HCT116 (cell line): ENCODE measurements at regions not wholly inside any gene's neighbourhood (a gene's known extent, or its start where the extent isn't known, plus 50 kb on each side); places are given as distances from the start of the nearest gene placed in this dataset.

Source experiments
- ATAC-seq: fragments of 200-7000 bp; cut with Tn5 transposase; 2 replicates; pipeline ENCODE4 v1.9.1; 2020; ENCODE audit warnings: mild to moderate bottlenecking, moderate library complexity
- BruUV-seq: library from RNA; stranded (reverse); fragments of 400-500 nt; replicated peaks from 2 replicates; lab custom pipeline; 2021; lab: Mats Ljungman, UMichigan
- CTCF ChIA-PET: fragments of 300-600 bp; sonication (Branson Sonifier 250); formaldehyde crosslinking; loops from one replicate; lab custom pipeline; 2021; ENCODE audit warnings: antibody characterized with exemption; lab: Charles Lee
- POLR2A ChIA-PET: fragments of 300-600, 350-600 bp; sonication (Branson Sonifier 250); formaldehyde crosslinking; loops from one replicate; lab custom pipeline; 2021; ENCODE audit warnings: antibody characterized with exemption; lab: Charles Lee
- RAD21 ChIA-PET, 2 experiments: fragments of 300-600 bp; sonication (Branson Sonifier 250); formaldehyde crosslinking; loops; one replicate each; lab custom pipeline; 2023; ENCODE audit warnings: low total read pairs in 2 of 2; ENCODE audit not compliant: uncharacterized antibody in 2 of 2, unreplicated experiment in 2 of 2, low non-redundant PET in 1 of 2; lab: Charles Lee
- DNase-seq: peaks from one replicate; pipeline ENCODE4 v3.0.0-alpha.2; 2010; ENCODE audit warnings: low read depth, low spot score
- H2AFZ ChIP-seq: fragments of 200-600 bp; shearing (Covaris generic), sonication (generic); 2 replicates; pipeline ENCODE4 v1.6.1; 2017; ENCODE audit warnings: low read depth, mixed run types, mixed read lengths, antibody characterized with exemption, low read length; ENCODE audit not compliant: poor library complexity, severe bottlenecking
- H3K27ac ChIP-seq: 2 replicates; pipeline ENCODE4 v1.5.1; 2012; ENCODE audit warnings: low read depth, low read length
- H3K27me3 ChIP-seq: fragments of 200-600 bp; sonication (generic); 2 replicates; pipeline ENCODE4 v1.6.1; 2016; ENCODE audit warnings: mixed run types, low read length, mixed read lengths; ENCODE audit not compliant: insufficient read depth
- H3K36me3 ChIP-seq, 2 experiments: fragments of 200-500 bp in 1 of 2; fragments of 200-600 bp in 1 of 2; sonication (Bioruptor generic) in 1 of 2; sonication (generic) in 1 of 2; 2 replicates each; pipeline versions ENCODE4 v1.5.1 to v1.6.1; 2014 to 2016; ENCODE audit warnings: low read length in 2 of 2, inconsistent platforms in 1 of 2, mixed read lengths in 1 of 2, mixed run types in 1 of 2; ENCODE audit not compliant: insufficient read depth in 2 of 2, control insufficient read depth in 1 of 2
- H3K4me1 ChIP-seq, 2 experiments: fragments of 200-600 bp in 1 of 2; sonication (generic) in 1 of 2; 2 replicates each; pipeline versions ENCODE4 v1.5.1 to v1.6.1; 2012 to 2017; ENCODE audit warnings: low read length in 2 of 2, inconsistent platforms in 1 of 2, mild to moderate bottlenecking in 1 of 2, mixed read lengths in 1 of 2, mixed run types in 1 of 2, moderate library complexity in 1 of 2; ENCODE audit not compliant: insufficient read depth in 2 of 2, control insufficient read depth in 1 of 2
- H3K4me2 ChIP-seq: fragments of 200-600 bp; sonication (generic); 2 replicates; pipeline ENCODE4 v1.6.1; 2017; ENCODE audit warnings: mixed run types, low read length, mixed read lengths
- H3K4me3 ChIP-seq, 2 experiments: fragments of 200-600 bp in 1 of 2; sonication (generic) in 1 of 2; replicated peaks in 1 of 2; 2 replicates each; pipeline ENCODE4 v1.5.1; 2011 to 2016; ENCODE audit warnings: low read length in 2 of 2, control low read depth in 1 of 2, low read depth in 1 of 2, mild to moderate bottlenecking in 1 of 2, mixed read lengths in 1 of 2, mixed run types in 1 of 2
- H3K79me2 ChIP-seq: fragments of 200-600 bp; sonication (generic); 2 replicates; pipeline ENCODE4 v1.6.1; 2017; ENCODE audit warnings: mild to moderate bottlenecking, mixed run types, low read length, moderate library complexity, mixed read lengths; ENCODE audit not compliant: insufficient read depth
- H3K9ac ChIP-seq: fragments of 200-600 bp; sonication (generic); 2 replicates; pipeline ENCODE4 v1.6.1; 2016; ENCODE audit warnings: low read length, mixed read lengths
- H3K9me2 ChIP-seq: fragments of 200-600 bp; sonication (generic), shearing (Covaris generic); 2 replicates; pipeline ENCODE4 v1.6.1; 2017; ENCODE audit warnings: mixed run types, mild to moderate bottlenecking, moderate library complexity; ENCODE audit not compliant: insufficient read depth
- H3K9me3 ChIP-seq, 2 experiments: fragments of 200-500 bp in 1 of 2; fragments of 200-600 bp in 1 of 2; sonication (Bioruptor generic) in 1 of 2; sonication (generic) in 1 of 2; 2 replicates each; pipeline ENCODE4 v1.6.1; 2014 to 2017; ENCODE audit warnings: low read length in 2 of 2, mixed read lengths in 2 of 2, inconsistent platforms in 1 of 2, low read depth in 1 of 2, mild to moderate bottlenecking in 1 of 2, mixed run types in 1 of 2, moderate library complexity in 1 of 2; ENCODE audit not compliant: control insufficient read depth in 1 of 2, insufficient read depth in 1 of 2
- H4K20me1 ChIP-seq: fragments of 200-600 bp; sonication (generic), shearing (Covaris generic); 2 replicates; pipeline ENCODE4 v1.6.1; 2017; ENCODE audit warnings: mixed run types, mild to moderate bottlenecking, moderate library complexity; ENCODE audit not compliant: insufficient read depth
- CEBPB ChIP-seq: IDR thresholded peaks from 2 replicates; pipeline ENCODE4 v1.6.1; 2012; ENCODE audit warnings: low read depth
- CTCF ChIP-seq, 3 experiments: fragments of 200-600 bp in 1 of 3; sonication (generic) in 1 of 3; IDR thresholded peaks in 2 of 3; conservative IDR thresholded peaks in 1 of 3; 2 replicates each; pipeline ENCODE4 v1.5.1; 2012 to 2017; ENCODE audit warnings: low read depth in 2 of 3, low read length in 2 of 3, antibody characterized with exemption in 1 of 3, borderline replicate concordance in 1 of 3, control low read depth in 1 of 3, mild to moderate bottlenecking in 1 of 3, mixed read lengths in 1 of 3, mixed run types in 1 of 3, moderate library complexity in 1 of 3; ENCODE audit not compliant: insufficient read depth in 1 of 3
- EGR1 ChIP-seq: IDR thresholded peaks from 2 replicates; pipeline ENCODE4 v1.6.1; 2012; ENCODE audit warnings: low read depth
- ELF1 ChIP-seq: IDR thresholded peaks from 2 replicates; pipeline ENCODE4 v1.6.1; 2012; ENCODE audit warnings: low read depth, borderline replicate concordance
- EZH2 ChIP-seq: fragments of 200-600 bp; sonication (generic); IDR thresholded peaks from 2 replicates; pipeline ENCODE4 v1.6.1; 2017; ENCODE audit warnings: antibody characterized with exemption, mixed run types
- EZH2phosphoT487 ChIP-seq: fragments of 200-600 bp; IDR thresholded peaks from 2 replicates; pipeline ENCODE4 v1.6.1; 2018; ENCODE audit warnings: antibody characterized with exemption, borderline replicate concordance
- FOSL1 ChIP-seq: IDR thresholded peaks from 2 replicates; pipeline ENCODE4 v1.6.1; 2012; ENCODE audit warnings: low read depth
- POLR2A ChIP-seq: IDR thresholded peaks from 2 replicates; pipeline ENCODE4 v1.7.0; 2011; ENCODE audit warnings: borderline replicate concordance; ENCODE audit not compliant: insufficient read depth, insufficient read length; ENCODE audit errors: extremely low read depth
- RAD21 ChIP-seq: IDR thresholded peaks from 2 replicates; pipeline ENCODE4 v1.6.1; 2012; ENCODE audit warnings: low read depth, mild to moderate bottlenecking
- SP1 ChIP-seq: IDR thresholded peaks from 2 replicates; pipeline ENCODE4 v1.6.1; 2012; ENCODE audit warnings: low read depth
- SRF ChIP-seq: IDR thresholded peaks from 2 replicates; pipeline ENCODE4 v1.6.1; 2012; ENCODE audit warnings: low read depth
- TCF7L2 ChIP-seq: IDR thresholded peaks from 2 replicates; pipeline ENCODE4 v1.7.0; 2011; ENCODE audit warnings: borderline replicate concordance, inconsistent platforms; ENCODE audit not compliant: insufficient read depth, insufficient read length; ENCODE audit errors: extremely low read depth
- YY1 ChIP-seq: IDR thresholded peaks from 2 replicates; pipeline ENCODE4 v1.6.1; 2011; ENCODE audit warnings: low read length, low read depth, moderate library complexity, mild to moderate bottlenecking; ENCODE audit not compliant: insufficient replicate concordance; ENCODE audit errors: extremely low read depth
- ZFX ChIP-seq: fragments of 450-650 bp; IDR thresholded peaks from 2 replicates; pipeline ENCODE4 v1.6.1; 2017
- ZNF274 ChIP-seq: fragments of 200-500 bp; sonication (Bioruptor generic); IDR thresholded peaks from 2 replicates; pipeline ENCODE4 v1.6.1; 2014; ENCODE audit warnings: mild to moderate bottlenecking, low read depth, low read length, inconsistent platforms
- intact Hi-C: fragments of 100-400 bp; cut with micrococcal nuclease; formaldehyde crosslinking; loops from 2 replicates; pipeline ENCODE4 v1.10.0; 2022
- TF ChIP-seq, protein P1 (sequence below): IDR thresholded peaks from 2 replicates; pipeline ENCODE4 v1.6.1; 2012; ENCODE audit warnings: low read depth
- TF ChIP-seq, protein P2 (sequence below): IDR thresholded peaks from 2 replicates; pipeline ENCODE4 v1.6.1; 2011; ENCODE audit warnings: mild to moderate bottlenecking, low read length, moderate library complexity; ENCODE audit not compliant: insufficient replicate concordance; ENCODE audit errors: extremely low read depth
- TF ChIP-seq, protein P3 (sequence below): IDR thresholded peaks from 2 replicates; pipeline ENCODE4 v1.6.1; 2012

- POLR2A ChIA-PET: no interaction called here
- Histone ChIP-seq H3K27me3 (no peaks in the 10 kb centered on the region), H3K4me1 (no peaks in the 10 kb centered on the region), H2AFZ (no peak overlapping the region), H3K36me3 (no peaks in the 10 kb centered on the region), H3K9me3 (no peaks in the 10 kb centered on the region), H3K4me3 (no peak overlapping the region), H3K9me2 (no peaks in the 10 kb centered on the region), H3K4me2 (no peak overlapping the region), H3K27ac (no peak overlapping the region), H3K79me2 (no peaks in the 10 kb centered on the region), H4K20me1 (no peaks in the 10 kb centered on the region), H3K9ac (no peak overlapping the region)
- ATAC-seq (no peak), DNase-seq (no peak)
- RAD21 ChIA-PET: no interaction called here
- BruUV-seq: no TSS peak
- CTCF ChIA-PET: no interaction called here
- intact Hi-C loops: no loop called here
- TF ChIP-seq RAD21 (no peak), ZNF274 (no peak), FOSL1 (no peak), EZH2 (no peak), SP1 (no peak), POLR2A (no peak), EGR1 (no peak), ZFX (no peak), CTCF (IDR thresholded peaks at IDR 0.05 in 2 of 3, conservative IDR thresholded peaks at IDR 0.05 in 1 of 3; ENCODE audit: borderline replicate concordance in 1 of 3, insufficient read depth in 1 of 3, low read depth in 2 of 3, low read length in 2 of 3) (no peak), TCF7L2 (no peak), CEBPB (no peak), ELF1 (no peak), YY1 (no peak), SRF (no peak), EZH2phosphoT487 (no peak)
- TF ChIP-seq, protein P1, sequence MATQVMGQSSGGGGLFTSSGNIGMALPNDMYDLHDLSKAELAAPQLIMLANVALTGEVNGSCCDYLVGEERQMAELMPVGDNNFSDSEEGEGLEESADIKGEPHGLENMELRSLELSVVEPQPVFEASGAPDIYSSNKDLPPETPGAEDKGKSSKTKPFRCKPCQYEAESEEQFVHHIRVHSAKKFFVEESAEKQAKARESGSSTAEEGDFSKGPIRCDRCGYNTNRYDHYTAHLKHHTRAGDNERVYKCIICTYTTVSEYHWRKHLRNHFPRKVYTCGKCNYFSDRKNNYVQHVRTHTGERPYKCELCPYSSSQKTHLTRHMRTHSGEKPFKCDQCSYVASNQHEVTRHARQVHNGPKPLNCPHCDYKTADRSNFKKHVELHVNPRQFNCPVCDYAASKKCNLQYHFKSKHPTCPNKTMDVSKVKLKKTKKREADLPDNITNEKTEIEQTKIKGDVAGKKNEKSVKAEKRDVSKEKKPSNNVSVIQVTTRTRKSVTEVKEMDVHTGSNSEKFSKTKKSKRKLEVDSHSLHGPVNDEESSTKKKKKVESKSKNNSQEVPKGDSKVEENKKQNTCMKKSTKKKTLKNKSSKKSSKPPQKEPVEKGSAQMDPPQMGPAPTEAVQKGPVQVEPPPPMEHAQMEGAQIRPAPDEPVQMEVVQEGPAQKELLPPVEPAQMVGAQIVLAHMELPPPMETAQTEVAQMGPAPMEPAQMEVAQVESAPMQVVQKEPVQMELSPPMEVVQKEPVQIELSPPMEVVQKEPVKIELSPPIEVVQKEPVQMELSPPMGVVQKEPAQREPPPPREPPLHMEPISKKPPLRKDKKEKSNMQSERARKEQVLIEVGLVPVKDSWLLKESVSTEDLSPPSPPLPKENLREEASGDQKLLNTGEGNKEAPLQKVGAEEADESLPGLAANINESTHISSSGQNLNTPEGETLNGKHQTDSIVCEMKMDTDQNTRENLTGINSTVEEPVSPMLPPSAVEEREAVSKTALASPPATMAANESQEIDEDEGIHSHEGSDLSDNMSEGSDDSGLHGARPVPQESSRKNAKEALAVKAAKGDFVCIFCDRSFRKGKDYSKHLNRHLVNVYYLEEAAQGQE: no peak
- TF ChIP-seq, protein P2, sequence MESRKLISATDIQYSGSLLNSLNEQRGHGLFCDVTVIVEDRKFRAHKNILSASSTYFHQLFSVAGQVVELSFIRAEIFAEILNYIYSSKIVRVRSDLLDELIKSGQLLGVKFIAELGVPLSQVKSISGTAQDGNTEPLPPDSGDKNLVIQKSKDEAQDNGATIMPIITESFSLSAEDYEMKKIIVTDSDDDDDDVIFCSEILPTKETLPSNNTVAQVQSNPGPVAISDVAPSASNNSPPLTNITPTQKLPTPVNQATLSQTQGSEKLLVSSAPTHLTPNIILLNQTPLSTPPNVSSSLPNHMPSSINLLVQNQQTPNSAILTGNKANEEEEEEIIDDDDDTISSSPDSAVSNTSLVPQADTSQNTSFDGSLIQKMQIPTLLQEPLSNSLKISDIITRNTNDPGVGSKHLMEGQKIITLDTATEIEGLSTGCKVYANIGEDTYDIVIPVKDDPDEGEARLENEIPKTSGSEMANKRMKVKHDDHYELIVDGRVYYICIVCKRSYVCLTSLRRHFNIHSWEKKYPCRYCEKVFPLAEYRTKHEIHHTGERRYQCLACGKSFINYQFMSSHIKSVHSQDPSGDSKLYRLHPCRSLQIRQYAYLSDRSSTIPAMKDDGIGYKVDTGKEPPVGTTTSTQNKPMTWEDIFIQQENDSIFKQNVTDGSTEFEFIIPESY: no peak
- TF ChIP-seq, protein P3, sequence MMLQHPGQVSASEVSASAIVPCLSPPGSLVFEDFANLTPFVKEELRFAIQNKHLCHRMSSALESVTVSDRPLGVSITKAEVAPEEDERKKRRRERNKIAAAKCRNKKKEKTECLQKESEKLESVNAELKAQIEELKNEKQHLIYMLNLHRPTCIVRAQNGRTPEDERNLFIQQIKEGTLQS: no peak
Measured at GRCh38 chr4:124152132-124152531, 560.4 kb downstream of the ANKRD50 start.
